Testis (tissue), 2 donors: ENCODE measurements at regions not wholly inside any gene's neighbourhood (a gene's known extent, or its start where the extent isn't known, plus 50 kb on each side); places are given as distances from the start of the nearest gene placed in this dataset.

Experiments
- POLR2A ChIP-seq: fragments of 450-650 bp; IDR thresholded peaks from one replicate; pipeline ENCODE4 v1.6.1; 2017; ENCODE audit warnings: antibody characterized with exemption, mild to moderate bottlenecking, moderate library complexity
- TF ChIP-seq, protein P1 (sequence below), 3 experiments: fragments of 450-650 bp in 2 of 3; fragments of 200-600 bp in 1 of 3; sonication (generic) in 1 of 3; IDR thresholded peaks; one replicate each; pipeline ENCODE4 v1.5.1; 2016 to 2019; ENCODE audit warnings: antibody characterized with exemption in 3 of 3, mild to moderate bottlenecking in 2 of 3, moderate library complexity in 1 of 3

DNA sequence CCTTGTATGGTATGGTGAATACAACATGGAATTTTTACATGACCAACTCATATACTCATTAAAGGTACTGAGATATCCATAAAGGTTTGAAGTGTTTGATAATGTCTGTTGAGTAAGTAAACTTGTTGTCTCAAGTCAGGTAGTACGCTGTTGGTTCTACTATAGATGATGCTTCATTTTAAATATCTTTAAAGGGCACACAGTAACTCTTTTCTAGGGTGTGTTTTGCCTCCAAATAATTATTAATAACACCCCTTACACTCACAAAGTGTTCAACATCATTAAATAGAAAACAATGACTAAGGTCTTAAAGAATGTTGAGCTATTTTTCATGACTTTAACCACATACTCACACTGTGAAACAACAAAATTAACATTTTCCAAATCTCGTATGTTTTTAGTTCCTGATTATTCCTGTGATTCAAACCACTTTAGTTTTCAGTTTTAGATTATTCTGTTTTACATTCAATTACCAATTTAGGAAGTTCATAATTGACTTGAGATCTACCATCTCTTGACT, 220.0 kb upstream of the NANOGP8 start:
- TF ChIP-seq, protein P1, sequence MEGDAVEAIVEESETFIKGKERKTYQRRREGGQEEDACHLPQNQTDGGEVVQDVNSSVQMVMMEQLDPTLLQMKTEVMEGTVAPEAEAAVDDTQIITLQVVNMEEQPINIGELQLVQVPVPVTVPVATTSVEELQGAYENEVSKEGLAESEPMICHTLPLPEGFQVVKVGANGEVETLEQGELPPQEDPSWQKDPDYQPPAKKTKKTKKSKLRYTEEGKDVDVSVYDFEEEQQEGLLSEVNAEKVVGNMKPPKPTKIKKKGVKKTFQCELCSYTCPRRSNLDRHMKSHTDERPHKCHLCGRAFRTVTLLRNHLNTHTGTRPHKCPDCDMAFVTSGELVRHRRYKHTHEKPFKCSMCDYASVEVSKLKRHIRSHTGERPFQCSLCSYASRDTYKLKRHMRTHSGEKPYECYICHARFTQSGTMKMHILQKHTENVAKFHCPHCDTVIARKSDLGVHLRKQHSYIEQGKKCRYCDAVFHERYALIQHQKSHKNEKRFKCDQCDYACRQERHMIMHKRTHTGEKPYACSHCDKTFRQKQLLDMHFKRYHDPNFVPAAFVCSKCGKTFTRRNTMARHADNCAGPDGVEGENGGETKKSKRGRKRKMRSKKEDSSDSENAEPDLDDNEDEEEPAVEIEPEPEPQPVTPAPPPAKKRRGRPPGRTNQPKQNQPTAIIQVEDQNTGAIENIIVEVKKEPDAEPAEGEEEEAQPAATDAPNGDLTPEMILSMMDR (IDR thresholded peaks at IDR 0.05), result no peak
- TF ChIP-seq POLR2A, result no peak
